Stimulated activated CD8-positive, alpha-beta memory T cell treated with anti-CD3 and anti-CD28 coated beads, Interleukin-4, amount 100 ng/mL, for 48 hours (primary cell): ENCODE measurements at regions not wholly inside any gene's neighbourhood (a gene's known extent, or its start where the extent isn't known, plus 50 kb on each side); places are given as distances from the start of the nearest gene placed in this dataset.
"Not testable (repeated sequence)": the region's sequence is repeated elsewhere in the genome, so short reads cannot be mapped to it uniquely, and the experiment has no call there.

Experiments used
- DNase-seq: peaks from one replicate; pipeline ENCODE4 v3.0.0-alpha.2; 2020

GRCh38 chr3:163773136-163773535, 1305.2 kb downstream of the SI start:
- DNase-seq = no peak

GRCh38 chr3:163768048-163768447, 1310.2 kb downstream of the SI start:
- no peak for DNase-seq

- no peak for DNase-seq
These were observed 1312.2 kb downstream of the SI start for GRCh38 chr3:163766112-163766511.

GRCh38 chr3:163753033-163753432, 1325.3 kb downstream of the SI start:
- DNase-seq = no peak

- DNase-seq = no peak
These were observed 1333.1 kb downstream of the SI start for GRCh38 chr3:163745204-163745603.

- DNase-seq = no peak
These were observed 1342.9 kb downstream of the SI start for GRCh38 chr3:163735394-163735793.

- no peak for DNase-seq
These were observed 1347.6 kb downstream of the SI start for GRCh38 chr3:163730684-163731083.

- DNase-seq = no peak
These were observed 1352.2 kb downstream of the SI start for GRCh38 chr3:163726125-163726524.

GRCh38 chr3:163722405-163722804, 1355.9 kb downstream of the SI start:
- DNase-seq = no peak

- DNase-seq = no peak
These were observed 1356.7 kb downstream of the SI start for GRCh38 chr3:163721596-163721995.

- DNase-seq = no peak
These were observed 1360.9 kb downstream of the SI start for GRCh38 chr3:163717377-163717776.

- DNase-seq = no peak
These were observed 1369.9 kb downstream of the SI start for GRCh38 chr3:163708428-163708827.

GRCh38 chr3:163707659-163708058, 1370.6 kb downstream of the SI start:
- no peak for DNase-seq

- DNase-seq = not testable (repeated sequence)
These were observed 1380.1 kb downstream of the SI start for GRCh38 chr3:163698221-163698620.

- DNase-seq = no peak
These were observed 1385.8 kb downstream of the SI start for GRCh38 chr3:163692494-163692893.

- DNase-seq = no peak
These were observed 1393.6 kb downstream of the SI start for GRCh38 chr3:163684651-163685050.

- DNase-seq = no peak
These were observed 1405.3 kb downstream of the SI start for GRCh38 chr3:163672954-163673353.

GRCh38 chr3:163671201-163671600, 1407.1 kb downstream of the SI start:
- DNase-seq = no peak

GRCh38 chr3:163664466-163664865, 1413.8 kb downstream of the SI start:
- no peak for DNase-seq

GRCh38 chr3:163657088-163657487, 1421.2 kb downstream of the SI start:
- DNase-seq = no peak

- DNase-seq = no peak
These were observed 1423.3 kb downstream of the SI start for GRCh38 chr3:163655021-163655420.

GRCh38 chr3:163644172-163644571, 1434.1 kb downstream of the SI start:
- DNase-seq = no peak

- no peak for DNase-seq
These were observed 1445.6 kb downstream of the SI start for GRCh38 chr3:163632722-163633121.

GRCh38 chr3:163626753-163627152, 1451.5 kb downstream of the SI start:
- no peak for DNase-seq

GRCh38 chr3:163622384-163622783, 1455.9 kb downstream of the SI start:
- no peak for DNase-seq

- no peak for DNase-seq
These were observed 1463.4 kb downstream of the SI start for GRCh38 chr3:163614886-163615285.
